ENCODE measurements at regions not wholly inside any gene's neighbourhood (a gene's known extent, or its start where the extent isn't known, plus 50 kb on each side); places are given as distances from the start of the nearest gene placed in this dataset.

DNA sequence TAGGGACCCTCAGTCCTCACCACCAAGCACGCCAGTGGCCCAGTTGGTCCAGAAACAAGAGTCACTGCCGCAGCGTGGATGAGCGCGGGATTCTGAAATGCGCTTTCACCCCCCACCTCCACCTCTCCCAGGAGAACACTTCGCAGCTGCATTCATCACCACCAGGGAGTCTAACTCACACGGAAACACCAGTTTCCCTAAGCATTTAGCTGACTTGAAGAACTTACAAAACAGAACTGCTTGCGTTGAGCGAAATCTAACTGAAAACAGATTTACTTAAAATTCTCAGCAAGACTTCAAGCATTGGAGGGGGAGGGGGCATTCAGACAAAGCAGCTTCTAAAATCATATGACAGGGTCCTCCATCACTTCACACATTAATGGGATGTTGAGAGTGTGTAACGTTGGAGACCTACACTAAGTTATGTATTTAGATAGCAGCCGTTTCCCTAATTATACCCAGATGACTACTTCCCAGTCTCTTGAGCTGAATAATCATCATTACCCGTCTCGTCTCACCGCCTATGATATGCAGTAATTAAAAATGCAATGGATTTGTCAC, 258.2 kb upstream of the IRS2 start:
- TF ChIP-seq, protein P1, sequence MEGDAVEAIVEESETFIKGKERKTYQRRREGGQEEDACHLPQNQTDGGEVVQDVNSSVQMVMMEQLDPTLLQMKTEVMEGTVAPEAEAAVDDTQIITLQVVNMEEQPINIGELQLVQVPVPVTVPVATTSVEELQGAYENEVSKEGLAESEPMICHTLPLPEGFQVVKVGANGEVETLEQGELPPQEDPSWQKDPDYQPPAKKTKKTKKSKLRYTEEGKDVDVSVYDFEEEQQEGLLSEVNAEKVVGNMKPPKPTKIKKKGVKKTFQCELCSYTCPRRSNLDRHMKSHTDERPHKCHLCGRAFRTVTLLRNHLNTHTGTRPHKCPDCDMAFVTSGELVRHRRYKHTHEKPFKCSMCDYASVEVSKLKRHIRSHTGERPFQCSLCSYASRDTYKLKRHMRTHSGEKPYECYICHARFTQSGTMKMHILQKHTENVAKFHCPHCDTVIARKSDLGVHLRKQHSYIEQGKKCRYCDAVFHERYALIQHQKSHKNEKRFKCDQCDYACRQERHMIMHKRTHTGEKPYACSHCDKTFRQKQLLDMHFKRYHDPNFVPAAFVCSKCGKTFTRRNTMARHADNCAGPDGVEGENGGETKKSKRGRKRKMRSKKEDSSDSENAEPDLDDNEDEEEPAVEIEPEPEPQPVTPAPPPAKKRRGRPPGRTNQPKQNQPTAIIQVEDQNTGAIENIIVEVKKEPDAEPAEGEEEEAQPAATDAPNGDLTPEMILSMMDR (conservative IDR thresholded peaks at IDR 0.05; ENCODE audit: low read depth in 2 of 2): no peak
- TF ChIP-seq EZH2 (IDR thresholded peaks at IDR 0.05; ENCODE audit: low read depth, unreplicated experiment): no peak
- no peak for TF ChIP-seq POLR2AphosphoS5 (IDR thresholded peaks at IDR 0.05; ENCODE audit: low read depth)
- no peak for TF ChIP-seq NANOG (IDR thresholded peaks at IDR 0.05; ENCODE audit: borderline replicate concordance)
